ENCODE measurements at regions not wholly inside any gene's neighbourhood (a gene's known extent, or its start where the extent isn't known, plus 50 kb on each side); places are given as distances from the start of the nearest gene placed in this dataset.

DNA sequence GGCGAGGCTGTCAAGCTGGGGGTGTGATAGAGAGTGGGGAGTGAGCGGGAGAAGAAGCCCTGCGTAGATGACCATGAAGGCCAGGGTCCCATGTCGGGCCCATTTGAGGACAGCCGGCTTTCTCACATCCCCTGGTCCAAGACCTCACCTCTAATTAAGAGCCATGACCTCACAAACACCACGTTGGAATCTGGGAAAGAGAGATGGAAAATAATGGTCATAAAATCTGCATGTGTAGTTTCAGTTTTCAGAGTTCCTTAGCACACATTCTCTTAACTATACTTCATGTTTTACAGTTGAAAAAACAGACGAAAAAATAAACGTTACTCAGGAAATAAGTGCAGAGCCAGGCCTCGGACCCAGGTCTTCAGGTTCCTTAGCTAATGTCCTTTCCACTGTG, 244.8 kb upstream of the SIX2 start:
- DNase-seq (ENCODE audit: extremely low spot score), result no peak
- ChIA-PET CTCF (no interaction called here), POLR2A (no interaction called here)
- TF ChIP-seq NFRKB (IDR thresholded peaks at IDR 0.05) (no peak), TARDBP (IDR thresholded peaks at IDR 0.05) (no peak), ZNF384 (IDR thresholded peaks at IDR 0.05) (no peak), FOXM1 (IDR thresholded peaks at IDR 0.05; ENCODE audit: borderline replicate concordance) (no peak), ARNT (IDR thresholded peaks at IDR 0.05) (no peak), LEF1 (IDR thresholded peaks at IDR 0.05; ENCODE audit: borderline replicate concordance) (no peak), BHLHE40 (IDR thresholded peaks at IDR 0.05; ENCODE audit: borderline replicate concordance) (no peak), FOXK2 (IDR thresholded peaks at IDR 0.05) (no peak), FOXA1 (IDR thresholded peaks at IDR 0.05) (no peak), SUZ12 (IDR thresholded peaks at IDR 0.05) (no peak), HDGF (IDR thresholded peaks at IDR 0.05; ENCODE audit: borderline replicate concordance) (no peak), L3MBTL2 (conservative IDR thresholded peaks at IDR 0.05) (no peak), ELF4 (IDR thresholded peaks at IDR 0.05) (no peak), SP1 (IDR thresholded peaks at IDR 0.05) (no peak), CTBP1 (IDR thresholded peaks at IDR 0.05; ENCODE audit: borderline replicate concordance) (no peak)
- TF ChIP-seq, protein P1, sequence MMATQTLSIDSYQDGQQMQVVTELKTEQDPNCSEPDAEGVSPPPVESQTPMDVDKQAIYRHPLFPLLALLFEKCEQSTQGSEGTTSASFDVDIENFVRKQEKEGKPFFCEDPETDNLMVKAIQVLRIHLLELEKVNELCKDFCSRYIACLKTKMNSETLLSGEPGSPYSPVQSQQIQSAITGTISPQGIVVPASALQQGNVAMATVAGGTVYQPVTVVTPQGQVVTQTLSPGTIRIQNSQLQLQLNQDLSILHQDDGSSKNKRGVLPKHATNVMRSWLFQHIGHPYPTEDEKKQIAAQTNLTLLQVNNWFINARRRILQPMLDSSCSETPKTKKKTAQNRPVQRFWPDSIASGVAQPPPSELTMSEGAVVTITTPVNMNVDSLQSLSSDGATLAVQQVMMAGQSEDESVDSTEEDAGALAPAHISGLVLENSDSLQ (IDR thresholded peaks at IDR 0.05), result no peak

DNA sequence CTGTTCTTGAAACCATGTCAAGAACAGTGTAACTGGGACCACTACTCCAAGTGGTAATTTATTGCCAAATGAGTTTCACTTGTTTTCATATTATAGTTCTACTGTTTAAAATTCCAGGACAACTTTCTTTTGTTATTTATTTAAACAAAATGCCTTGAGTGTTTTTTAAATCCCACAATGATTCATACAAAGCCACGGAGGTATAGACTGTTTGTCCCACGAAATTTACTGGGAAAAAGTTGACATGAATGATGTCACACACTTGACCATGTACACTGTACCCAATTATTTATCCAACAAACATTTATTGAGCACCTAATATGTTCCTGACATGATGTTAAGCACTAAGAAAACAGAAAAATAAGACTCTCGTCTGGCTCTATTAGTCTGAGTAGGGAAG, 243.9 kb upstream of the SIX2 start:
- ChIA-PET CTCF (no interaction called here), POLR2A (no interaction called here)
- no peak for DNase-seq (ENCODE audit: extremely low spot score)
- TF ChIP-seq LEF1 (IDR thresholded peaks at IDR 0.05; ENCODE audit: borderline replicate concordance), result no peak
- no peak for TF ChIP-seq FOXA1 (IDR thresholded peaks at IDR 0.05)
- no peak for TF ChIP-seq SP1 (IDR thresholded peaks at IDR 0.05)

DNA sequence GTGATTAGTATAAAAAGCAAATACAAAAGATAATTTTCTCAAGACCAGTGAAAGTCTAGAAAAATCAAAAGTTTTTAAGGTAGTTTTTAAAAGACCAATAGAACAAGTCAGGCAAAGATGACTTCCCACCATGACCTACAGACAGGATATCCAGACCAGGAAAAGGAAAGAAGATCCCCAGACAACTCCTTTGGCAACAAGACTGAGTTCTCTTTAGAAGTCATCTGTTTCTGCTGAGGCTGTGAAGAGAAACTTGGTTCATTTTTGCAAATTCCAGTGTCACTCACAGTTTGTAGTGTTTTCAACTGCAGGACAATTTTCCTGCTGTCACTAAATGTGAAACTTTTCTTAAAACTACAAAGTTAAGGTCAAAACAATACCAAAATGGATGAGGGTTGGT, 240.9 kb upstream of the SIX2 start:
- ChIA-PET CTCF (no interaction called here), POLR2A (no interaction called here)
- no peak for DNase-seq (ENCODE audit: extremely low spot score)
- TF ChIP-seq SP1 (IDR thresholded peaks at IDR 0.05), result no peak
- TF ChIP-seq CTBP1 (IDR thresholded peaks at IDR 0.05; ENCODE audit: borderline replicate concordance), result no peak
- TF ChIP-seq BHLHE40 (IDR thresholded peaks at IDR 0.05; ENCODE audit: borderline replicate concordance), result no peak
- TF ChIP-seq LEF1 (IDR thresholded peaks at IDR 0.05; ENCODE audit: borderline replicate concordance), result no peak
- TF ChIP-seq NFRKB (IDR thresholded peaks at IDR 0.05), result no peak
- no peak for TF ChIP-seq TARDBP (IDR thresholded peaks at IDR 0.05)
- no peak for TF ChIP-seq ZNF384 (IDR thresholded peaks at IDR 0.05)
- TF ChIP-seq FOXK2 (IDR thresholded peaks at IDR 0.05), result no peak
- no peak for TF ChIP-seq FOXM1 (IDR thresholded peaks at IDR 0.05; ENCODE audit: borderline replicate concordance)
- no peak for TF ChIP-seq ELF4 (IDR thresholded peaks at IDR 0.05)
- TF ChIP-seq HDGF (IDR thresholded peaks at IDR 0.05; ENCODE audit: borderline replicate concordance), result no peak
- no peak for TF ChIP-seq L3MBTL2 (conservative IDR thresholded peaks at IDR 0.05)
- TF ChIP-seq, protein P1 (IDR thresholded peaks at IDR 0.05), result no peak
- TF ChIP-seq ARNT (IDR thresholded peaks at IDR 0.05), result no peak
- TF ChIP-seq SUZ12 (IDR thresholded peaks at IDR 0.05), result no peak
- no peak for TF ChIP-seq FOXA1 (IDR thresholded peaks at IDR 0.05)

DNA sequence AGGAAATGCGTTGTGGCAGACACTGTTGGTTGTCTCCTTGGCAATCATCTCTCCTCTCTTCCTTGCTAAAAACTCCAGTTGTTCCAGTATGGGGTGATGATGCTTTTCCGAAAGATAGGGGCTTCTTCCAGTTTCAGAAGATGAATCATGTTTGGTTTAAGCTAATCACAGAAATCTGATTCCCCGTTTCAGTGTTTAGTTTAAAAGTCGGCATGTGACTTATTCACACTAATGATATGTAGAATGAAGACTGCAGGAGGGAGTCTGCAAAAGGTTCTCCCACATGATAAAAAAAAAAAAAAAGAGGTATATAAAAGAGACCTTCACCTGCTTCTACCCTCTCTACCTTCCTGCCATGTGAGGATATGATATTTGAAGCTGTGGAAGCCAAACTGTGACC, 239.0 kb upstream of the SIX2 start:
- POLR2A ChIA-PET, result no interaction called here

DNA sequence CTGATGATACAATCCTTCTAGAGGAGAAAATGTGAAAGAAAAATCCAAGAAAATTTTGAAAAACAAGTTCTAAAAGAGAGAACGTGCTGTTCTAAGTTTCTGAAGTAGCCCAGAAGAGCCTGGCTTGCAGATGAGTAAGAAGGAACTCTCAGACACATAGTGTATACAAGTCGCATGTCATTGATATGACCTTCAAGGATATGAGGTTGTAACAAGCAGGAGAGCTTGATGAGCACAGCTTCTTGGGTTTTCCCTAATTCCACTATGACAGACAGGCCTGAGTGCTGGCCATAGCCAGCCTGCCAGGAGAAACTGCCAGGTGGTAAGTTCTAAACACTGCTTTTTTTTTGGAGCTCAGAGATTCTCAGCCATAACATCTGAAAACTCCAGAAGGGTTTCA, 235.7 kb upstream of the SIX2 start:
- TF ChIP-seq HDGF (IDR thresholded peaks at IDR 0.05; ENCODE audit: borderline replicate concordance), result no peak
- TF ChIP-seq TARDBP (IDR thresholded peaks at IDR 0.05), result no peak
- no peak for TF ChIP-seq FOXK2 (IDR thresholded peaks at IDR 0.05)
- TF ChIP-seq BHLHE40 (IDR thresholded peaks at IDR 0.05; ENCODE audit: borderline replicate concordance), result no peak
- TF ChIP-seq NFRKB (IDR thresholded peaks at IDR 0.05), result no peak
- TF ChIP-seq SUZ12 (IDR thresholded peaks at IDR 0.05), result no peak
- no peak for TF ChIP-seq ARNT (IDR thresholded peaks at IDR 0.05)
- TF ChIP-seq CTBP1 (IDR thresholded peaks at IDR 0.05; ENCODE audit: borderline replicate concordance), result no peak
- TF ChIP-seq, protein P1 (IDR thresholded peaks at IDR 0.05), result no peak
- ChIA-PET CTCF (no interaction called here), POLR2A (no interaction called here)
- no peak for DNase-seq (ENCODE audit: extremely low spot score)

More for the DNA sequence above, 239.0 kb upstream of the SIX2 start:
- TF ChIP-seq HDGF (IDR thresholded peaks at IDR 0.05; ENCODE audit: borderline replicate concordance) (no peak), BHLHE40 (IDR thresholded peaks at IDR 0.05; ENCODE audit: borderline replicate concordance) (no peak), FOXK2 (IDR thresholded peaks at IDR 0.05) (no peak), NFRKB (IDR thresholded peaks at IDR 0.05) (no peak), L3MBTL2 (conservative IDR thresholded peaks at IDR 0.05) (no peak), SUZ12 (IDR thresholded peaks at IDR 0.05) (no peak), ELF4 (IDR thresholded peaks at IDR 0.05) (no peak), LEF1 (IDR thresholded peaks at IDR 0.05; ENCODE audit: borderline replicate concordance) (no peak), ZNF384 (IDR thresholded peaks at IDR 0.05) (no peak), TARDBP (IDR thresholded peaks at IDR 0.05) (no peak), SP1 (IDR thresholded peaks at IDR 0.05) (no peak), FOXM1 (IDR thresholded peaks at IDR 0.05; ENCODE audit: borderline replicate concordance) (no peak), FOXA1 (IDR thresholded peaks at IDR 0.05) (no peak), ARNT (IDR thresholded peaks at IDR 0.05) (no peak), CTBP1 (IDR thresholded peaks at IDR 0.05; ENCODE audit: borderline replicate concordance) (no peak)
- TF ChIP-seq, protein P1 (IDR thresholded peaks at IDR 0.05), result no peak
- DNase-seq (ENCODE audit: extremely low spot score), result no peak
- CTCF ChIA-PET, result no interaction called here
